ENCODE measurements at regions not wholly inside any gene's neighbourhood (a gene's known extent, or its start where the extent isn't known, plus 50 kb on each side); places are given as distances from the start of the nearest gene placed in this dataset.
"Not testable (repeated sequence)": the region's sequence is repeated elsewhere in the genome, so short reads cannot be mapped to it uniquely, and the experiment has no call there.

GRCh38 chrX:222800-223513 is 58.2 kb upstream of the PLCXD1 start:
- not testable (repeated sequence) for H3K4me1 Mint-ChIP-seq; DNase-seq; H3K27me3 Mint-ChIP-seq; H3K27ac Mint-ChIP-seq; ATAC-seq; H3K36me3 Mint-ChIP-seq (ENCODE audit: low read depth); H3K9me3 ChIP-seq (ENCODE audit: control insufficient read depth, low read length, poor library complexity, severe bottlenecking); H3K4me3 Mint-ChIP-seq

GRCh38 chrX:223514-223854 is 57.7 kb upstream of the PLCXD1 start:
- not testable (repeated sequence) for DNase-seq; H3K27me3 Mint-ChIP-seq; H3K9me3 ChIP-seq (ENCODE audit: control insufficient read depth, low read length, poor library complexity, severe bottlenecking); H3K4me3 Mint-ChIP-seq; H3K36me3 Mint-ChIP-seq (ENCODE audit: low read depth); H3K4me1 Mint-ChIP-seq; ATAC-seq; H3K27ac Mint-ChIP-seq

GRCh38 chrX:226474-227164 is 54.6 kb upstream of the PLCXD1 start:
- H3K27me3 Mint-ChIP-seq; H3K27ac Mint-ChIP-seq; H3K4me3 Mint-ChIP-seq; DNase-seq; H3K36me3 Mint-ChIP-seq (ENCODE audit: low read depth); H3K4me1 Mint-ChIP-seq; H3K9me3 ChIP-seq (ENCODE audit: control insufficient read depth, low read length, poor library complexity, severe bottlenecking): not testable (repeated sequence)
- ATAC-seq: peak; percentile 89

- H3K27ac Mint-ChIP-seq; H3K27me3 Mint-ChIP-seq; H3K4me3 Mint-ChIP-seq; H3K36me3 Mint-ChIP-seq (ENCODE audit: low read depth); H3K4me1 Mint-ChIP-seq; ATAC-seq; DNase-seq; H3K9me3 ChIP-seq (ENCODE audit: control insufficient read depth, low read length, poor library complexity, severe bottlenecking): not testable (repeated sequence)
Observed at GRCh38 chrX:227396-227795, 53.8 kb upstream of the PLCXD1 start.
